GM18858 (cell line): ENCODE measurements at regions not wholly inside any gene's neighbourhood (a gene's known extent, or its start where the extent isn't known, plus 50 kb on each side); places are given as distances from the start of the nearest gene placed in this dataset.
"Not testable (repeated sequence)": the region's sequence is repeated elsewhere in the genome, so short reads cannot be mapped to it uniquely, and the experiment has no call there.

Source experiments
- ATAC-seq: cut with Tn5 transposase; IDR thresholded peaks from one replicate; pipeline ENCODE4 v1.9.1; 2021; ENCODE audit not compliant: unreplicated experiment

GRCh38 chr5:18749763-18750162 is 1115.5 kb downstream of the TAF11L14 start:
- peak; percentile 35 for ATAC-seq

GRCh38 chr5:18752317-18752716 is 1118.1 kb downstream of the TAF11L14 start:
- ATAC-seq: no peak

- ATAC-seq: no peak
Measured at GRCh38 chr5:18754201-18754600, 1119.9 kb downstream of the TAF11L14 start.

- ATAC-seq: peak; percentile 89
Measured at GRCh38 chr5:18761801-18762200, 1127.5 kb downstream of the TAF11L14 start.

GRCh38 chr5:18764161-18764560 is 1129.9 kb downstream of the TAF11L14 start:
- ATAC-seq: no peak

- no peak for ATAC-seq
Measured at GRCh38 chr5:18765304-18765703, 1131.0 kb downstream of the TAF11L14 start.

- ATAC-seq: no peak
Measured at GRCh38 chr5:18771097-18771610, 1136.9 kb downstream of the TAF11L14 start.

- ATAC-seq: no peak
Measured at GRCh38 chr5:18772475-18772874, 1138.2 kb downstream of the TAF11L14 start.

GRCh38 chr5:18778225-18778624 is 1144.0 kb downstream of the TAF11L14 start:
- ATAC-seq: no peak

GRCh38 chr5:18789218-18789998 is 1155.1 kb downstream of the TAF11L14 start:
- ATAC-seq: no peak

- ATAC-seq: no peak
Measured at GRCh38 chr5:18792145-18792544, 1157.9 kb downstream of the TAF11L14 start.

- no peak for ATAC-seq
Measured at GRCh38 chr5:18797222-18797621, 1163.0 kb downstream of the TAF11L14 start.

GRCh38 chr5:18798058-18798457 is 1163.8 kb downstream of the TAF11L14 start:
- ATAC-seq: no peak

- no peak for ATAC-seq
Measured at GRCh38 chr5:18799482-18800128, 1165.3 kb downstream of the TAF11L14 start.

GRCh38 chr5:18800293-18801025 is 1166.2 kb downstream of the TAF11L14 start:
- ATAC-seq: no peak

GRCh38 chr5:18801413-18801812 is 1167.2 kb downstream of the TAF11L14 start:
- not testable (repeated sequence) for ATAC-seq

- ATAC-seq: no peak
Measured at GRCh38 chr5:18802336-18802735, 1168.1 kb downstream of the TAF11L14 start.

- ATAC-seq: no peak
Measured at GRCh38 chr5:18805376-18805775, 1171.1 kb downstream of the TAF11L14 start.

GRCh38 chr5:18807256-18808149 is 1173.2 kb downstream of the TAF11L14 start:
- ATAC-seq: no peak

- ATAC-seq: no peak
Measured at GRCh38 chr5:18811661-18812060, 1176.3 kb downstream of the CDH18 start.

GRCh38 chr5:18828351-18828750 is 1159.6 kb downstream of the CDH18 start:
- ATAC-seq: no peak
